Endodermal cell (in vitro differentiated cells): ENCODE measurements at regions not wholly inside any gene's neighbourhood (a gene's known extent, or its start where the extent isn't known, plus 50 kb on each side); places are given as distances from the start of the nearest gene placed in this dataset.

Experiments used
- DNase-seq: peaks from one replicate; pipeline ENCODE4 v3.0.0-alpha.2; 2017
- H3K27ac ChIP-seq: 2 replicates; pipeline ENCODE4 v1.5.1; 2013; ENCODE audit warnings: mild to moderate bottlenecking, low read depth, low read length, moderate library complexity
- H3K27me3 ChIP-seq: 2 replicates; pipeline ENCODE4 v1.6.1; 2013; ENCODE audit warnings: mild to moderate bottlenecking, low read length, moderate library complexity; ENCODE audit not compliant: insufficient read depth, control insufficient read depth, poor library complexity, severe bottlenecking
- H3K36me3 ChIP-seq: 2 replicates; pipeline ENCODE4 v1.7.0; 2013; ENCODE audit warnings: mild to moderate bottlenecking, low read length, moderate library complexity; ENCODE audit not compliant: control insufficient read depth, insufficient read depth
- H3K4me1 ChIP-seq: one replicate; pipeline ENCODE4 v1.7.0; 2013; ENCODE audit warnings: low read length; ENCODE audit not compliant: control insufficient read depth, insufficient read depth
- H3K4me3 ChIP-seq: 2 replicates; pipeline ENCODE4 v1.5.1; 2013; ENCODE audit warnings: mild to moderate bottlenecking, low read length, moderate library complexity
- H3K9ac ChIP-seq: 2 replicates; pipeline ENCODE4 v1.6.1; 2013; ENCODE audit warnings: mild to moderate bottlenecking, low read length, moderate library complexity; ENCODE audit not compliant: poor library complexity, severe bottlenecking; ENCODE audit errors: extremely low read depth
- H3K9me3 ChIP-seq: 2 replicates; pipeline ENCODE4 v1.6.1; 2013; ENCODE audit warnings: mild to moderate bottlenecking, low read length, moderate library complexity; ENCODE audit not compliant: control insufficient read depth
- H3K27ac Mint-ChIP-seq: 2 replicates; pipeline ENCODE4 v1.8.0; 2020; ENCODE audit warnings: mixed read lengths
- H3K27me3 Mint-ChIP-seq: 2 replicates; pipeline ENCODE4 v1.8.0; 2021; ENCODE audit warnings: mild to moderate bottlenecking, mixed read lengths; ENCODE audit not compliant: insufficient read depth
- H3K36me3 Mint-ChIP-seq: 2 replicates; pipeline ENCODE4 v1.8.0; 2020; ENCODE audit warnings: low read depth, mixed read lengths
- H3K4me1 Mint-ChIP-seq: 2 replicates; pipeline ENCODE4 v1.8.0; 2020; ENCODE audit warnings: mixed read lengths
- H3K4me3 Mint-ChIP-seq: 2 replicates; pipeline ENCODE4 v1.8.0; 2020; ENCODE audit warnings: mild to moderate bottlenecking, moderate library complexity, mixed read lengths
- H3K9me3 Mint-ChIP-seq: 2 replicates; pipeline ENCODE4 v1.8.0; 2020; ENCODE audit warnings: mild to moderate bottlenecking, mixed read lengths
- WGBS, 2 experiments: methylation state at CpG; one replicate each; pipeline versions ENCODE4 v1.1.5 to v1.1.7; 2013; ENCODE audit warnings: missing lambda C conversion rate in 2 of 2, mixed read lengths in 1 of 2; ENCODE audit not compliant: insufficient coverage in 1 of 2, insufficient read length in 1 of 2; 5-methylcytosine and 5-hydroxymethylcytosine counted together
- TF ChIP-seq, protein P1 (sequence below): fragments of 200-600 bp; sonication (generic); conservative IDR thresholded peaks from 2 replicates; pipeline ENCODE4 v1.5.0; 2021; ENCODE audit warnings: antibody characterized with exemption, mild to moderate bottlenecking

DNA sequence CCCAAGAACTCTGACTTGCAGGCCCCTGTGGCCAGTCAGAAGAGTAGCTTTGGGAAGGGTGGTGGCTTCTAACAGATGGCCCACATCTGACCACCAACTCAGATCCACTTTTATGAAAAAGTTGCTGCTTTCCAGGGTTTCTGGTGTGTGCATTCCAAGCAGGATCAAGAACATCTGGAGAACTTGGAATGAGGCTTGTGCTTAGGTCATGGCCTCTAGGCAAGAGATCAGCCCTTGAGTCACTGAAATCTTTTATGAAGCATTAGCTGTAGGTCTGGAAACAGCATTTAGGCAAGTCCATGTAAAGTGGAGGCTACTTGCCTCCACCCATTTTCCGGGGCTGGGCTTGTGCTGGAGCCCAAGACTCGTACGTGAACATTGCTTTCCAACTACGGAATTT lies 433.3 kb downstream of the SH3GL2 start:
- TF ChIP-seq, protein P1, sequence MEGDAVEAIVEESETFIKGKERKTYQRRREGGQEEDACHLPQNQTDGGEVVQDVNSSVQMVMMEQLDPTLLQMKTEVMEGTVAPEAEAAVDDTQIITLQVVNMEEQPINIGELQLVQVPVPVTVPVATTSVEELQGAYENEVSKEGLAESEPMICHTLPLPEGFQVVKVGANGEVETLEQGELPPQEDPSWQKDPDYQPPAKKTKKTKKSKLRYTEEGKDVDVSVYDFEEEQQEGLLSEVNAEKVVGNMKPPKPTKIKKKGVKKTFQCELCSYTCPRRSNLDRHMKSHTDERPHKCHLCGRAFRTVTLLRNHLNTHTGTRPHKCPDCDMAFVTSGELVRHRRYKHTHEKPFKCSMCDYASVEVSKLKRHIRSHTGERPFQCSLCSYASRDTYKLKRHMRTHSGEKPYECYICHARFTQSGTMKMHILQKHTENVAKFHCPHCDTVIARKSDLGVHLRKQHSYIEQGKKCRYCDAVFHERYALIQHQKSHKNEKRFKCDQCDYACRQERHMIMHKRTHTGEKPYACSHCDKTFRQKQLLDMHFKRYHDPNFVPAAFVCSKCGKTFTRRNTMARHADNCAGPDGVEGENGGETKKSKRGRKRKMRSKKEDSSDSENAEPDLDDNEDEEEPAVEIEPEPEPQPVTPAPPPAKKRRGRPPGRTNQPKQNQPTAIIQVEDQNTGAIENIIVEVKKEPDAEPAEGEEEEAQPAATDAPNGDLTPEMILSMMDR = no peak
- H3K9me3 Mint-ChIP-seq = no peaks in the 10 kb centered on the region
- no peak for DNase-seq
- H3K27ac Mint-ChIP-seq = no peak overlapping the region
- Histone ChIP-seq H3K27ac (no peak overlapping the region), H3K27me3 (peaks cover 26% of the 10 kb centered on the region), H3K36me3 (no peaks in the 10 kb centered on the region), H3K4me1 (peaks cover 4% of the 10 kb centered on the region), H3K9me3 (no peaks in the 10 kb centered on the region), H3K4me3 (no peak overlapping the region), H3K9ac (no peak overlapping the region)
- H3K27me3 Mint-ChIP-seq = peaks cover 53% of the 10 kb centered on the region
- 92 to 95% methylated on average over 4 of the region's 4 CpGs for WGBS, 2 experiments
- H3K4me3 Mint-ChIP-seq = no peak overlapping the region
- no peaks in the 10 kb centered on the region for H3K4me1 Mint-ChIP-seq
- no peaks in the 10 kb centered on the region for H3K36me3 Mint-ChIP-seq

DNA sequence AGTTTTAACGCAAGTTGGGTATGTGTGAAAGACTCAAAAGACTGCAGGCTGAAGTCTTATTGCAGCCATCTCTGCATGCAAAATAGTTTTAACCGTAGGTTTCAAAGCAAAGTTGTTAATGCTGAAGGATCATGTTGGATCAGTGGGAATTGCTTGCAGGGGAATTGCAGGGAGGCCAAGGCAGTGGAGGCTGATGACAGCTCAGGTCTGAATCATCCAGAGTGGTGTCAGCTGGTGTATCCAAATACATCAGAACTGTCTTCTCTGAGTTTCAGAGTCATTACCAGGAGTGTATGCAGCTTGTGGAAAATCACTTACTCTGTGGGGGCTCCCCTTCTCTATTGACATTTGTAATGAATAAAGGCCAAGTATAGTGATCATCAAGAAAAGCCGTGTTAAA lies 435.7 kb downstream of the SH3GL2 start:
- Histone ChIP-seq H3K27ac (no peak overlapping the region), H3K9ac (no peak overlapping the region), H3K9me3 (peaks cover 14% of the 10 kb centered on the region), H3K4me3 (no peak overlapping the region), H3K27me3 (peaks cover 26% of the 10 kb centered on the region), H3K4me1 (peaks cover under 1% of the 10 kb centered on the region), H3K36me3 (no peaks in the 10 kb centered on the region)
- Mint-ChIP-seq H3K27ac (no peak overlapping the region), H3K27me3 (peaks cover 64% of the 10 kb centered on the region), H3K4me1 (peaks cover 7% of the 10 kb centered on the region), H3K4me3 (no peak overlapping the region), H3K9me3 (peaks cover 11% of the 10 kb centered on the region), H3K36me3 (no peaks in the 10 kb centered on the region)
- TF ChIP-seq, protein P1 = no peak
- 89 to 96% methylated on average over 2 to 3 of the region's 3 CpGs for WGBS, 2 experiments
- no peak for DNase-seq

DNA sequence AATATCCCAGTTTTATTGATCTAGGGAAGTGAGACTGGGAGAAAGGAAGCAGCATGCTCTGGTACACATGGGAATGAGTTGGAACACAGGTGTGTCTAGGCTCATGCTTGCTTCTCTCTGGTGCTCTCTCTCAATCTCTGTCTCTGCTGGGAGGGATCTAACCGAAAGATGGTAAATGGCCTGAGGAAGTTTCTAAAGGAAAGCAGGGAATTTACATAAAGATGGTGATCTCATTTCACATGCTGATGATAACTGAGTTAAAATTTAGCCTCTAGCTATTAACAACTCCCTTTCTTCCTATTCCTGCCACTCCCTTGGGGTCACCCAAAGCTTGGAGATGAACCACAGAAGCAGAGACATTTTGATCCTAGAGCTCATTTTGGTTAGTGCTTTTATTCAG lies 436.2 kb downstream of the SH3GL2 start:
- no peaks in the 10 kb centered on the region for H3K36me3 Mint-ChIP-seq
- WGBS, 2 experiments = 85% methylated on average over 1 of the region's 1 CpG; no CpG with 5 or more reads in 1 of the 2 experiments
- no peak overlapping the region for H3K9ac ChIP-seq
- peaks cover 8% of the 10 kb centered on the region for H3K4me1 Mint-ChIP-seq
- peaks cover 4% of the 10 kb centered on the region for H3K4me1 ChIP-seq
- no peak overlapping the region for H3K27ac ChIP-seq
- no peak overlapping the region for H3K4me3 Mint-ChIP-seq
- TF ChIP-seq, protein P1 = no peak
- no peak overlapping the region for H3K4me3 ChIP-seq
- DNase-seq = no peak
- no peaks in the 10 kb centered on the region for H3K36me3 ChIP-seq
- H3K27me3 ChIP-seq = peaks cover 24% of the 10 kb centered on the region
- peaks cover 64% of the 10 kb centered on the region for H3K27me3 Mint-ChIP-seq
- no peak overlapping the region for H3K27ac Mint-ChIP-seq
- H3K9me3 ChIP-seq = peaks cover 14% of the 10 kb centered on the region
- peaks cover 11% of the 10 kb centered on the region for H3K9me3 Mint-ChIP-seq
